Heart right ventricle (tissue), 16 donors: ENCODE measurements at regions not wholly inside any gene's neighbourhood (a gene's known extent, or its start where the extent isn't known, plus 50 kb on each side); places are given as distances from the start of the nearest gene placed in this dataset.
A peak's percentile ranks its signal among the peaks of the same experiment; 100 is the strongest.

Experiments
- ATAC-seq, 8 donors: fragments of 200-7000 bp; cut with Tn5 transposase; one replicate each; pipeline ENCODE4 v1.9.1; 2020; ENCODE audit warnings: mild to moderate bottlenecking in 8 of 8, moderate library complexity in 8 of 8, moderate number of reproducible peaks in 1 of 8
- DNase-seq, 2 donors: peaks; one replicate each; pipeline ENCODE4 v3.0.0-alpha.2; 2020
- H3K27ac ChIP-seq, 10 donors: fragments of 200-600 bp; sonication (generic) in 2 of 10; one replicate each; pipeline versions ENCODE4 v1.5.0 to v1.8.0; 2020 to 2022; ENCODE audit warnings: mild to moderate bottlenecking in 3 of 10
- H3K27me3 ChIP-seq, 7 donors: fragments of 200-600 bp; one replicate each; pipeline ENCODE4 v1.8.0; 2021 to 2022; ENCODE audit warnings: mild to moderate bottlenecking in 2 of 7
- H3K36me3 ChIP-seq, 9 donors: fragments of 200-600 bp; sonication (generic) in 1 of 9; one replicate each; pipeline versions ENCODE4 v1.5.0 to v1.8.0; 2020 to 2022; ENCODE audit warnings: mild to moderate bottlenecking in 2 of 9
- H3K4me1 ChIP-seq, 9 donors: fragments of 200-600 bp; sonication (generic) in 1 of 9; one replicate each; pipeline versions ENCODE4 v1.5.0 to v1.8.0; 2020 to 2022; ENCODE audit warnings: mild to moderate bottlenecking in 4 of 9
- H3K4me3 ChIP-seq, 10 donors: fragments of 200-600 bp; sonication (generic) in 2 of 10; one replicate each; pipeline versions ENCODE4 v1.5.0 to v1.8.0; 2020 to 2022; ENCODE audit warnings: mild to moderate bottlenecking in 7 of 10, moderate library complexity in 2 of 10
- H3K9me3 ChIP-seq, 11 donors: fragments of 200-600 bp in 10 of 11; sonication (generic) in 2 of 11; one replicate each; pipeline versions ENCODE4 v1.5.0 to v1.8.0; 2013 to 2022; ENCODE audit warnings: mild to moderate bottlenecking in 2 of 11, control low read depth in 1 of 11, moderate library complexity in 1 of 11
- CTCF ChIP-seq, 9 donors: fragments of 200-600 bp; sonication (generic) in 2 of 9; IDR thresholded peaks; one replicate each; pipeline versions ENCODE4 v1.5.0 to v1.8.0; 2021 to 2022; ENCODE audit warnings: antibody characterized with exemption in 9 of 9, mild to moderate bottlenecking in 5 of 9, moderate library complexity in 1 of 9
- WGBS, 2 donors: extraction: QIAGEN DNeasy Blood & Tissue Kit; methylation state at CpG; one replicate each; pipeline ENCODE4 v1.1.7; 2013; ENCODE audit warnings: inconsistent platforms in 1 of 2; 5-methylcytosine and 5-hydroxymethylcytosine counted together
- intact Hi-C, 10 donors: fragments of 100-400 bp; cut with DNase I; formaldehyde crosslinking; loops; one replicate each; pipeline versions ENCODE4 v1.11.1 to v1.14.2; 2022
- donor health status: Arrhythmogenic right ventricular cardiomyopathy.
- donor health status: ischemic (EF 13 %, LVEDD 7.1; RV severe dilation, severe dysfunction).
- donor health status: healthy with polysubstance abuse.
- donor health status: DM: no; HTN: yes; CAD: no.
- donor health status: DM: no; HTN: no; CAD: no.
- donor health status: ischemic (EF 25% LVEDD 6.9; RV normal size, moderate dysfunction).
- donor health status: ischemic (EF 25% LVEDD 5.7; RV mildly dilated, moderate dysfunction).
- donor health status: healthy.
- donor health status: DM: yes; HTN: yes; CAD: no.
- donor health status: Ischemic cardiomyopathy.
- donor health status: ischemic (EF 35%, LVEDD 5.7; RV mildly dilated, moderate dysfunction).
- donor health status: nonischemic (EF 11% LVEDD 7.7; RV severe dilation, severe dysfunction).
- donor health status: DM: yes; HTN: yes; CAD: no.
- donor health status: PGD.
- donor health status: ischemic (EF 29% LVEDD 5.4; RV normal size, mild dysfunction).
- donor health status: nonischemic (EF 23%, LVEDD 6.1; RV moderate dilation, normal function).

GRCh38 chr2:129816813-129817574 lies 162.5 kb upstream of the RAB6C start:
- H3K4me3 ChIP-seq: no peak overlapping the region
- 78 to 81% methylated on average over 16 of the region's 16 CpGs for WGBS, 2 donors
- no peak for TF ChIP-seq CTCF (IDR thresholded peaks at IDR 0.05)
- no peaks in the 10 kb centered on the region for H3K36me3 ChIP-seq
- H3K27ac ChIP-seq: no peak overlapping the region
- intact Hi-C loops: no loop called here
- ATAC-seq (no peak), DNase-seq (no peak)
- peaks cover 0 to 7% (median 0%) of the 10 kb centered on the region in 7 donors for H3K27me3 ChIP-seq
- H3K9me3 ChIP-seq: peaks cover 0 to 19% (median 9%) of the 10 kb centered on the region in 11 donors
- peaks cover 0 to 12% (median 0%) of the 10 kb centered on the region in 9 donors for H3K4me1 ChIP-seq

- 78 to 88% methylated on average over 7 of the region's 7 CpGs for WGBS, 2 donors
- Histone ChIP-seq H3K36me3 (no peaks in the 10 kb centered on the region), H3K27me3 (no peaks in the 10 kb centered on the region), H3K27ac (no peak overlapping the region), H3K4me3 (no peak overlapping the region), H3K4me1 (no peaks in the 10 kb centered on the region), H3K9me3 (peaks cover 0 to 14% (median 9%) of the 10 kb centered on the region in 11 donors)
- ATAC-seq (no peak), DNase-seq (no peak)
- TF ChIP-seq CTCF (IDR thresholded peaks at IDR 0.05): no peak
- intact Hi-C loops: no loop called here
Observed at GRCh38 chr2:129819855-129820254, 159.6 kb upstream of the RAB6C start.

GRCh38 chr2:129820908-129821307 lies 158.6 kb upstream of the RAB6C start:
- TF ChIP-seq CTCF (IDR thresholded peaks at IDR 0.05): no peak
- intact Hi-C loops: no loop called here
- Histone ChIP-seq H3K4me1 (no peaks in the 10 kb centered on the region), H3K36me3 (no peaks in the 10 kb centered on the region), H3K4me3 (no peak overlapping the region), H3K9me3 (peaks cover 0 to 3% (median 0%) of the 10 kb centered on the region in 11 donors), H3K27ac (no peak overlapping the region), H3K27me3 (no peaks in the 10 kb centered on the region)
- DNase-seq (peak in 1 of 2 donors; percentile 53), ATAC-seq (peak in 6 of 8 donors; percentile 14 to 77 (median 64))
- 80 to 84% methylated on average over 6 of the region's 6 CpGs for WGBS, 2 donors

- no peak for DNase-seq
- ATAC-seq: peak in 1 of 8 donors; percentile 33
- no peaks in the 10 kb centered on the region for H3K4me1 ChIP-seq
- TF ChIP-seq CTCF (IDR thresholded peaks at IDR 0.05): no peak
- intact Hi-C loops: no loop called here
- H3K9me3 ChIP-seq: no peaks in the 10 kb centered on the region
- H3K27me3 ChIP-seq: no peaks in the 10 kb centered on the region
- no peak overlapping the region for H3K27ac ChIP-seq
- no peaks in the 10 kb centered on the region for H3K36me3 ChIP-seq
- H3K4me3 ChIP-seq: no peak overlapping the region
- 69 to 74% methylated on average over 4 of the region's 4 CpGs for WGBS, 2 donors
Observed at GRCh38 chr2:129821445-129821844, 158.0 kb upstream of the RAB6C start.
